ENCODE measurements at regions not wholly inside any gene's neighbourhood (a gene's known extent, or its start where the extent isn't known, plus 50 kb on each side); places are given as distances from the start of the nearest gene placed in this dataset.

- TF ChIP-seq EZH2 (IDR thresholded peaks at IDR 0.05), result no peak
- TF ChIP-seq FOXP2 (optimal IDR thresholded peaks at IDR 0.05; ENCODE audit: control extremely low read depth, extremely low read length, insufficient read depth), result no peak
- no peak for TF ChIP-seq POLR2AphosphoS5 (IDR thresholded peaks at IDR 0.05; ENCODE audit: borderline replicate concordance, low read depth, low read length)
Measured at GRCh38 chr1:82323144-82323841, 522.6 kb downstream of the ADGRL2 start.

All from SK-N-MC (cell line).